PC-9 (cell line): ENCODE measurements at regions not wholly inside any gene's neighbourhood (a gene's known extent, or its start where the extent isn't known, plus 50 kb on each side); places are given as distances from the start of the nearest gene placed in this dataset.

Experiments used
- BruUV-seq: library from RNA; stranded (reverse); fragments of 400-500 nt; replicated peaks from 2 replicates; lab custom pipeline; 2021; lab: Mats Ljungman, UMichigan
- CTCF ChIA-PET: fragments of 300-600 bp; sonication (Branson Sonifier 250); formaldehyde crosslinking; loops from one replicate; lab custom pipeline; 2022; ENCODE audit warnings: antibody characterized with exemption; lab: Charles Lee
- POLR2A ChIA-PET: fragments of 300-600 bp; sonication (Branson Sonifier 250); formaldehyde crosslinking; loops from one replicate; lab custom pipeline; 2022; ENCODE audit warnings: antibody characterized with exemption; ENCODE audit not compliant: unreplicated experiment; lab: Charles Lee
- DNase-seq, 2 experiments: peaks; one replicate each; pipeline versions ENCODE4 v3.0.0 to v3.0.0-alpha.2; 2015 to 2022; ENCODE audit warnings: mixed read lengths in 1 of 2
- H2AFZ ChIP-seq: fragments of 200-600 bp; sonication (generic); 2 replicates; pipeline ENCODE4 v1.8.1; 2017; ENCODE audit warnings: antibody characterized with exemption
- H3F3A ChIP-seq: fragments of 200-600 bp; sonication (generic); 2 replicates; pipeline ENCODE4 v1.8.1; 2017; ENCODE audit warnings: antibody characterized with exemption, mild to moderate bottlenecking, low read depth; ENCODE audit not compliant: insufficient read depth
- H3K27ac ChIP-seq: fragments of 200-600 bp; sonication (generic); 2 replicates; pipeline ENCODE4 v1.6.1; 2016; ENCODE audit warnings: mixed run types
- H3K27me3 ChIP-seq: fragments of 200-600 bp; sonication (generic); 2 replicates; pipeline ENCODE4 v1.6.1; 2016; ENCODE audit warnings: low read depth, mixed run types; ENCODE audit not compliant: insufficient read depth
- H3K36me3 ChIP-seq: fragments of 200-600 bp; sonication (generic); 2 replicates; pipeline ENCODE4 v1.6.1; 2016; ENCODE audit warnings: low read depth, mixed run types
- H3K4me1 ChIP-seq: fragments of 200-600 bp; sonication (generic); replicated peaks from 2 replicates; pipeline ENCODE4 v1.6.1; 2016; ENCODE audit warnings: mixed run types; ENCODE audit not compliant: insufficient read depth
- H3K4me2 ChIP-seq: fragments of 200-600 bp; sonication (generic); 2 replicates; pipeline ENCODE4 v1.6.1; 2017; ENCODE audit warnings: mixed run types
- H3K4me3 ChIP-seq: fragments of 200-600 bp; sonication (generic); 2 replicates; pipeline ENCODE4 v1.6.1; 2016; ENCODE audit warnings: mixed run types
- H3K79me2 ChIP-seq: fragments of 200-600 bp; sonication (generic); 2 replicates; pipeline ENCODE4 v1.6.1; 2017; ENCODE audit warnings: low read depth, mixed run types
- H3K9me2 ChIP-seq: fragments of 200-600 bp; sonication (generic); 2 replicates; pipeline ENCODE4 v1.8.1; 2017; ENCODE audit warnings: mild to moderate bottlenecking; ENCODE audit not compliant: insufficient read depth
- H3K9me3 ChIP-seq: fragments of 200-600 bp; sonication (generic); 2 replicates; pipeline ENCODE4 v1.8.1; 2016; ENCODE audit warnings: low read depth; ENCODE audit not compliant: insufficient read depth
- H4K20me1 ChIP-seq: fragments of 200-600 bp; sonication (generic); 2 replicates; pipeline ENCODE4 v1.8.1; 2017; ENCODE audit not compliant: insufficient read depth
- EZH2 ChIP-seq: fragments of 200-600 bp; sonication (generic); IDR thresholded peaks from 2 replicates; pipeline ENCODE4 v1.8.0; 2017; ENCODE audit warnings: antibody characterized with exemption, low read depth
- intact Hi-C: fragments of 100-400 bp; cut with micrococcal nuclease; formaldehyde crosslinking; loops from one replicate; pipeline ENCODE4 v1.10.0; 2022; ENCODE audit not compliant: unreplicated experiment
- TF ChIP-seq, protein P1 (sequence below): fragments of 200-600 bp; sonication (generic); conservative IDR thresholded peaks from 2 replicates; pipeline ENCODE4 v1.6.1; 2017; ENCODE audit warnings: mixed run types, antibody characterized with exemption, mild to moderate bottlenecking, moderate library complexity

DNA sequence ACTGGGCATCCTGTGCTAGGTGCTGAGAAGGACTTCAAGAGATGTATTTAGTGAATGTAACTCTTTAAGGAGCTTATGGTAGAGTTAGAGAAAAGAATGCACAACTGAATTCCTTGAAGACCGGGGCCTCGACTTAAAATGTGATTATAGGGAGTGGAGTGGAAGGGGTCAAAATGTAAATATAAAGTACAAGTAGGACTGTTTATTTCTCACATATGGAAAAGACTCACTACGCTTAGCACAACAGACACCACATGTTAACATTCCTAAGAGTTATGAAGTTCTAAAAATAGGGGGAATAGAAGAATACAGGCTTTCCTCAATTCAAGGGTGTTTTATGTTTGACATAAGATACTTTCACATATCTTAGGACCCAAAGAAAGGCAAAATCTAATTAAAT, 117.8 kb upstream of the OSMR start:
- H3K36me3 ChIP-seq: no peaks in the 10 kb centered on the region

DNA sequence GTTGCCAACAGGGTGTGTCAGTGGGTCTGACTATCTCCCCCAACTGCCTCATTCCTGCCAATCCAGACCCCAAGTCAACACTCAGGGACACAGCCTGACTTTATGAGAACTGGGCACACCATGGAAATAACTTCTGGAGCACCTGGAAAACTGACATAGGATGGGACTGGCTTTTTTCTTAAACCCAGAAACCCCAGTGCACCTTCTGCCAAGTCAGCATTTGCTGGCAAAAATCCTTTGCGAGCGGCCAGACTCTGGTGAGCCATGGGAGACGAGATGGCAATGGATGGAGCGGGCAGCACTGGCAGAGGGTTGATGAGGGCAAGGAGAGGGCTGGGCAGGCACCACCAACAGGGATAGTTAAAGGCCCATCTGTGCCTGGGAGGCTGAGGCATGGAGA, 114.4 kb upstream of the OSMR start:
- H3K9me2 ChIP-seq: no peaks in the 10 kb centered on the region; the same call in 1 of the 2 replicates
- H3K27me3 ChIP-seq: no peaks in the 10 kb centered on the region; the same call in 1 of the 2 replicates
- ChIA-PET CTCF (no interaction called here), POLR2A (no interaction called here)
- H3K4me1 ChIP-seq: no peaks in the 10 kb centered on the region
- TF ChIP-seq, protein P1, sequence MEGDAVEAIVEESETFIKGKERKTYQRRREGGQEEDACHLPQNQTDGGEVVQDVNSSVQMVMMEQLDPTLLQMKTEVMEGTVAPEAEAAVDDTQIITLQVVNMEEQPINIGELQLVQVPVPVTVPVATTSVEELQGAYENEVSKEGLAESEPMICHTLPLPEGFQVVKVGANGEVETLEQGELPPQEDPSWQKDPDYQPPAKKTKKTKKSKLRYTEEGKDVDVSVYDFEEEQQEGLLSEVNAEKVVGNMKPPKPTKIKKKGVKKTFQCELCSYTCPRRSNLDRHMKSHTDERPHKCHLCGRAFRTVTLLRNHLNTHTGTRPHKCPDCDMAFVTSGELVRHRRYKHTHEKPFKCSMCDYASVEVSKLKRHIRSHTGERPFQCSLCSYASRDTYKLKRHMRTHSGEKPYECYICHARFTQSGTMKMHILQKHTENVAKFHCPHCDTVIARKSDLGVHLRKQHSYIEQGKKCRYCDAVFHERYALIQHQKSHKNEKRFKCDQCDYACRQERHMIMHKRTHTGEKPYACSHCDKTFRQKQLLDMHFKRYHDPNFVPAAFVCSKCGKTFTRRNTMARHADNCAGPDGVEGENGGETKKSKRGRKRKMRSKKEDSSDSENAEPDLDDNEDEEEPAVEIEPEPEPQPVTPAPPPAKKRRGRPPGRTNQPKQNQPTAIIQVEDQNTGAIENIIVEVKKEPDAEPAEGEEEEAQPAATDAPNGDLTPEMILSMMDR: no peak
- no peak for TF ChIP-seq EZH2
- no TSS peak for BruUV-seq
- intact Hi-C loops: loop anchor here (5.0 kb wide), 1 partner anchor 76 kb away; no protein-coding TSS in a partner anchor
- H3K79me2 ChIP-seq: no peaks in the 10 kb centered on the region
- H3K4me2 ChIP-seq: no peak overlapping the region
- H3F3A ChIP-seq: no peaks in the 10 kb centered on the region
- no peaks in the 10 kb centered on the region for H3K9me3 ChIP-seq
- H3K27ac ChIP-seq: no peak overlapping the region
- H4K20me1 ChIP-seq: no peaks in the 10 kb centered on the region
- no peak overlapping the region for H3K4me3 ChIP-seq
- H2AFZ ChIP-seq: no peak overlapping the region
- no peak for DNase-seq
- H3K36me3 ChIP-seq: no peaks in the 10 kb centered on the region

More for the DNA sequence above, 117.8 kb upstream of the OSMR start:
- POLR2A ChIA-PET: interaction anchor here (0.6 to 0.7 kb wide), 2 partner anchors 171 to 1045 kb away, joined by 3 read pairs; no protein-coding TSS in a partner anchor
- TF ChIP-seq EZH2: no peak
- TF ChIP-seq, protein P1: no peak
- no peak overlapping the region for H3K27ac ChIP-seq
- no peaks in the 10 kb centered on the region; the same call in 1 of the 2 replicates for H3K9me2 ChIP-seq
- no TSS peak for BruUV-seq
- H3K27me3 ChIP-seq: no peaks in the 10 kb centered on the region; the same call in 1 of the 2 replicates
- H3K4me1 ChIP-seq: no peaks in the 10 kb centered on the region
- H3F3A ChIP-seq: no peaks in the 10 kb centered on the region
- no peaks in the 10 kb centered on the region for H4K20me1 ChIP-seq
- H3K79me2 ChIP-seq: no peaks in the 10 kb centered on the region
- no peak overlapping the region for H3K4me2 ChIP-seq
- no peaks in the 10 kb centered on the region for H3K9me3 ChIP-seq
- intact Hi-C loops: loop anchor here (2.0 kb wide), 1 partner anchor 287 kb away; no protein-coding TSS in a partner anchor
- no peak overlapping the region for H3K4me3 ChIP-seq
- CTCF ChIA-PET: no interaction called here
- H2AFZ ChIP-seq: no peak overlapping the region
- DNase-seq: no peak

DNA sequence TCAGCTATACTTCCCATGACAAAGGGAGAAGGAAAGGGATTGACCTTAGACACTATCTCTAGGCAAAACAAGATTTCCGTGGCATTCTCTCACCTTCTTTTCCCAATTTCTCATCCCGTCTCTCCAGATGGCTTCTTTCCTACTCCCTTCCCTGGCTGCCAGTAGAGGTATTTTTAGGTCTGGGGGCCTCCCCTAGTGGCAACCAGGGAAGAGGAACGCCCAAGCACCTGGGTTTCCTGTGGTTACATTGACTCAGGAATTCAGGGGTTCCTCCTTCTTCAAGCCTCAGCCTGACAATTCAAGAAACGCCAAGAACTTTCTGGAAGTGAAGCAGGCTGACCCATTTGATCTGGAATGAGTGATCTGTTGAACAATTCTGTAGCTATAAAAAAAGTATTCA, 111.5 kb upstream of the OSMR start:
- no peak overlapping the region for H3K4me2 ChIP-seq
- no peaks in the 10 kb centered on the region for H3K36me3 ChIP-seq
- H3K27ac ChIP-seq: no peak overlapping the region
- no peaks in the 10 kb centered on the region for H4K20me1 ChIP-seq
- intact Hi-C loops: loop anchor here (5.0 kb wide), 1 partner anchor 73 kb away; no protein-coding TSS in a partner anchor
- DNase-seq: no peak
- no peak overlapping the region for H2AFZ ChIP-seq
- no peaks in the 10 kb centered on the region for H3K27me3 ChIP-seq
- TF ChIP-seq EZH2: no peak
- TF ChIP-seq, protein P1: no peak
- H3K4me1 ChIP-seq: no peaks in the 10 kb centered on the region
- H3K9me2 ChIP-seq: no peaks in the 10 kb centered on the region; the same call in 1 of the 2 replicates
- ChIA-PET CTCF (no interaction called here), POLR2A (interaction anchor here (0.6 kb wide), 1 partner anchor 703 kb away, joined by 4 read pairs; no protein-coding TSS in a partner anchor)
- BruUV-seq: no TSS peak
- H3K9me3 ChIP-seq: no peaks in the 10 kb centered on the region
- H3F3A ChIP-seq: no peaks in the 10 kb centered on the region
- no peaks in the 10 kb centered on the region for H3K79me2 ChIP-seq
- no peak overlapping the region for H3K4me3 ChIP-seq
